ENCODE measurements at regions not wholly inside any gene's neighbourhood (a gene's known extent, or its start where the extent isn't known, plus 50 kb on each side); places are given as distances from the start of the nearest gene placed in this dataset.

DNA sequence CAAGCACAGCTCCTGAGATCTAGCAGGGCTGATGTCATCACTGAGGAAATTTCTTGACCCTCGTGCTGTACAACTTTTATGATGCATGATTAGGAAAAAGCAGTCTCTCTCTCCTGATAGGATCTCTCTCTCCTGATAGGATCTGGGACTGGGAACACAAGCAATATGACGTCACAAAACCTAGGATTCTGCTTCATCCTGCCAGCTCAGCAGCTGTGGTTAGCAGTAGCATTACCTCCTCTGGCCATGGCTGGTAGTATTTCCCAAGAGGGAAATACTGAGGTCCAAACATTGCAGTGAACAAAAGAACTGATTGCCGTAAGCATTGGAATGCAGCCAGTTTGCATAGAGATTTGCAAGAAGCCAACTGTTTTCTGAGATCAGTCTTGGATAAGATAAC, 521.2 kb upstream of the POU3F3 start:
- TF ChIP-seq FOSL2 (IDR thresholded peaks at IDR 0.05; ENCODE audit: borderline replicate concordance, low read depth) (no peak), RCOR1 (IDR thresholded peaks at IDR 0.05; ENCODE audit: low read length) (no peak), GATA2 (CRISPR knock-in tag; IDR thresholded peaks at IDR 0.05) (no peak), MXI1 (IDR thresholded peaks at IDR 0.05; ENCODE audit: low read depth, low read length) (no peak), TAF1 (IDR thresholded peaks at IDR 0.05; ENCODE audit: borderline replicate concordance, low read depth, low read length) (no peak), RAD21 (IDR thresholded peaks at IDR 0.05; ENCODE audit: low read length) (no peak), POLR2AphosphoS5 (IDR thresholded peaks at IDR 0.05; ENCODE audit: low read depth, low read length) (no peak), EP300 (IDR thresholded peaks at IDR 0.05; ENCODE audit: borderline replicate concordance in 1 of 2, low read depth in 1 of 2, low read length in 1 of 2) (no peak), SIN3A (IDR thresholded peaks at IDR 0.05; ENCODE audit: borderline replicate concordance, low read depth, low read length) (no peak), EZH2phosphoT487 (IDR thresholded peaks at IDR 0.05; ENCODE audit: borderline replicate concordance, low read depth) (no peak)
- TF ChIP-seq, protein P1, sequence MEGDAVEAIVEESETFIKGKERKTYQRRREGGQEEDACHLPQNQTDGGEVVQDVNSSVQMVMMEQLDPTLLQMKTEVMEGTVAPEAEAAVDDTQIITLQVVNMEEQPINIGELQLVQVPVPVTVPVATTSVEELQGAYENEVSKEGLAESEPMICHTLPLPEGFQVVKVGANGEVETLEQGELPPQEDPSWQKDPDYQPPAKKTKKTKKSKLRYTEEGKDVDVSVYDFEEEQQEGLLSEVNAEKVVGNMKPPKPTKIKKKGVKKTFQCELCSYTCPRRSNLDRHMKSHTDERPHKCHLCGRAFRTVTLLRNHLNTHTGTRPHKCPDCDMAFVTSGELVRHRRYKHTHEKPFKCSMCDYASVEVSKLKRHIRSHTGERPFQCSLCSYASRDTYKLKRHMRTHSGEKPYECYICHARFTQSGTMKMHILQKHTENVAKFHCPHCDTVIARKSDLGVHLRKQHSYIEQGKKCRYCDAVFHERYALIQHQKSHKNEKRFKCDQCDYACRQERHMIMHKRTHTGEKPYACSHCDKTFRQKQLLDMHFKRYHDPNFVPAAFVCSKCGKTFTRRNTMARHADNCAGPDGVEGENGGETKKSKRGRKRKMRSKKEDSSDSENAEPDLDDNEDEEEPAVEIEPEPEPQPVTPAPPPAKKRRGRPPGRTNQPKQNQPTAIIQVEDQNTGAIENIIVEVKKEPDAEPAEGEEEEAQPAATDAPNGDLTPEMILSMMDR (IDR thresholded peaks at IDR 0.05) = no peak
- TF ChIP-seq, protein P2, sequence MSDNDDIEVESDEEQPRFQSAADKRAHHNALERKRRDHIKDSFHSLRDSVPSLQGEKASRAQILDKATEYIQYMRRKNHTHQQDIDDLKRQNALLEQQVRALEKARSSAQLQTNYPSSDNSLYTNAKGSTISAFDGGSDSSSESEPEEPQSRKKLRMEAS (IDR thresholded peaks at IDR 0.05; ENCODE audit: low read depth) = no peak
